ENCODE measurements at regions not wholly inside any gene's neighbourhood (a gene's known extent, or its start where the extent isn't known, plus 50 kb on each side); places are given as distances from the start of the nearest gene placed in this dataset.

DNA sequence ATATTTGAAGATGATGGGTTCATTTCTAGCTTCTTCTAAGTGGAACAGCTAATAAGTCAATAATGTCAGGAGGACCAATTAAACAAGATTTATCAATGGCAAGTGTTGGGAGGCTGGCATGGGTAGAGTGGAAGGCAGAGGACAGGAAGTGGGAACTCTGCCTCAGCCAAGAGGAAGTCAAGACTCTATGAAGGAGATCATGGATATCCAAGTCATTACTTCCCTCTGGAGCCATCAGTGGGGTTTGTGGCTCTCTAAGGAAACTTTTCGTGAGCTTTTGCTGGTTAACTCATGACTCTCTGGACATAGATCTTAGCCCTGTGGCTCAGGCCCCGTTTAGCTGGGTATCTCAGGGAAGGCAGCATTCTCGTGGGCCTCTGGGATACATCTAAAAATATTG lies 410.4 kb upstream of the ID2 start:
- no peak for DNase-seq

DNA sequence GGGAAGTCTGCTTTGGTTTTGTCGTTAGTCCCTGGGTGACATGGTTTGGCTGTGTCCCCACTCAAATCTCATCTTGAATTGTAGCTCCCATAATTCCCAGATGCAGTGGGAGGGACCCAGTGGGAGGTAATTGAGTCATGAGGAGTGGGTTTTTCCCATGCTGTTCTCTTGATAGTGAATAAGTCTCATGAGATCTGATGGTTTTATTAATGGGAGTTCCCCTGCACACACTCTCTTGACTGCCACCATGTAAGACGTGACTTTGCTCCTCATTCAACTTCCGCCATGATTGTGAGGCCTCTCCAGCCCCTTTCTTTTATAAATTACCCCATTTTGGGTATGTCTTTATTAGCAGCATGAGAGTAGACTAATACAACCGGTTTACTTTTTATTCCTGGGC lies 405.8 kb upstream of the ID2 start:
- no peak for DNase-seq

DNA sequence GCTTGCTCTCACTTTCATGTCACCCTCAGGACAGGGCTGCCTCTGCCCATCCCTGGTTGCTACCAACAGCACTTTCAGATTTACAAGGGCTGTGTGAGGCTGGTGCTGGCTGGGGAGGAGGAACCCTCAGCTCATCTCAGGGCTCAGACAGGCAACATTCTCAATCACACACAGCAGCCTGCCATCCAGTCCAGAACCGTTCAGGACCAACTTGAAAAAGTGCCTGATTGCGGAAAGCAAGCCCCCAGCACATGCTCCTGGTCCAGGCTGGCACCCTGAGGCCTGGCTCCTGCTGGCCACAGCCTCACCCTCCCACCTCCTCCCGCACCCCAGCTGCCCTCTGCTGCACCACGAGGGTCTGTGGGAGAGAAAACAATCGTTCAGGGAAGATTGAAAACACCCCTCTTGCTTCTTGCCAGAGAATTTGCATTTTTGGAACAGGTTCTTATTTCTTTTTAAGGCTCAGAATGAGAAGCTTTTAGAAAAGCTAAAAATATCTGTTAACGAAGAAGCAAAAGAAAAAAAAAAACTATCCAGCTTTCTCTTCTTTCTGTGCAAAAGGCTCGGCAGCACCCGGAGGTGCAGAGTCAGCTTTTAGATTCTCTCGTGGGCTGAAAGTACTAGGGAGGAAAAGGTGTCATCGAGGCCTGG lies 403.8 kb upstream of the ID2 start:
- DNase-seq, result no peak

DNA sequence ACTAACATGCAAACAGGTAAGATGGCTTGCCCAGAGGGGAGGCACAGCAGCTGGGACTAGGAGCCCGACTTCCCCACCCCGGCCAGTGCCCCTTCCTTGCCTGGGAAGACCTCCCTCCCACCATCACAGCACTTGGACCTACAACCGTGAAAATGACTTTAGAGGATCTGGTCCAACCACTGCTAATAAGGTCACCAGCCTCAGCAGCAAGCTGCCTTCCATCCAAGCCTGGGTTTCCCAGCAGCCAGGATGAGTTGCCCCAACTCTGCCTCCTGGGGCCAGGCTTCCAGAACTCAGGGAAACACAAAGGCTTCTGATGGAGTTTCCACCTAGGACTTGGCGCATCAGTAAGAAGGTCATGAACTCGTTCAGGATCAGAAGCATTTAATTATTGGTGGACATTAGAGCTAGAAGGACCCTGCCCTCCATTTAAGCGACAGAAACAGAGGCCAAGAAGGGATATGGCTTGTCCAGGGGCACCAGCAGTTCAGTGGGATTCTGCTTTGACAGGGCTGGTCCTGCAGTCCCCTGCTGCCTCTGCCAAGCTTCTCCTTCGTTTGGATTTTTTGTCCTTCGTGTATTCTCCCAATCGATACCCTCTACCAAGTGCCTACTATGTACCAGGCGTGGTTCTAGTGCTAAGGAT lies 403.0 kb upstream of the ID2 start:
- DNase-seq, result no peak

DNA sequence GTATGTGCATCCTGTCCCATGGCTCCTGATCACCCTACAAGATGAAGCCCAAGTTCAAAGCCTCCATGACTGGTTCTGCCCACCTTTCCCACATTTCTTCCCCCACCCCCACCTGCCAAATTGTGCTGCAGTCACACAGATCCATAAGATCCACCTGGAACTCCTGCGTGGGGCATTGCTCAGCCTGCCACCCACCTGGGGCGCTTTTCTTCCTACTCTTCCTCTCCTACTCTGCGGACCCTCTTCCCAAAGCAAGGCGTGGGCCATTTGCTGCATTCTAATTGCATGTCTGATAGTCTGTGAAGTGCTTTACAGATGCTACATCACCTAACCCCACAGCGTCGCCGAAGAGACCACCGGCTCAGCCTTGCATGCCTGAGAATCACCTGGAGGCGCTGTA lies 402.4 kb upstream of the ID2 start:
- no peak for DNase-seq

DNA sequence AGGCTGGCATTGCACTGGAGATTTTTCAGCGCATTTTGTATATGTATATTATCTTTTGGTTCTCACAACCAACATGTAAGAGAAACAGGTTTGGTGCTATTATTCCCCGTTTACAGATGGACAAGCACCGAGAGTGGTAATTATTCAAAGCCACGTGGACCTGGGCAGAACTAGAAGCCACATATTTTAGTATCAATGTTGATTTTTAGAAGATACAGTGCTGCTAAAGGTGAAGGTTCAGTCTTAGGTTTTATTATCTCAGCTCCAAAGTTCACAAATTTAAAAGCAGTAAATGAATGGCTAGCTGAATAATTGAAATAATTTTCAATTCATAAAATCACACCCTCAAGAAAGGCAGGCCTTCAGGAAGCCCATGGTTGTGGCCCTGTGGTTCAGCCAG lies 400.6 kb upstream of the ID2 start:
- DNase-seq, result no peak

DNA sequence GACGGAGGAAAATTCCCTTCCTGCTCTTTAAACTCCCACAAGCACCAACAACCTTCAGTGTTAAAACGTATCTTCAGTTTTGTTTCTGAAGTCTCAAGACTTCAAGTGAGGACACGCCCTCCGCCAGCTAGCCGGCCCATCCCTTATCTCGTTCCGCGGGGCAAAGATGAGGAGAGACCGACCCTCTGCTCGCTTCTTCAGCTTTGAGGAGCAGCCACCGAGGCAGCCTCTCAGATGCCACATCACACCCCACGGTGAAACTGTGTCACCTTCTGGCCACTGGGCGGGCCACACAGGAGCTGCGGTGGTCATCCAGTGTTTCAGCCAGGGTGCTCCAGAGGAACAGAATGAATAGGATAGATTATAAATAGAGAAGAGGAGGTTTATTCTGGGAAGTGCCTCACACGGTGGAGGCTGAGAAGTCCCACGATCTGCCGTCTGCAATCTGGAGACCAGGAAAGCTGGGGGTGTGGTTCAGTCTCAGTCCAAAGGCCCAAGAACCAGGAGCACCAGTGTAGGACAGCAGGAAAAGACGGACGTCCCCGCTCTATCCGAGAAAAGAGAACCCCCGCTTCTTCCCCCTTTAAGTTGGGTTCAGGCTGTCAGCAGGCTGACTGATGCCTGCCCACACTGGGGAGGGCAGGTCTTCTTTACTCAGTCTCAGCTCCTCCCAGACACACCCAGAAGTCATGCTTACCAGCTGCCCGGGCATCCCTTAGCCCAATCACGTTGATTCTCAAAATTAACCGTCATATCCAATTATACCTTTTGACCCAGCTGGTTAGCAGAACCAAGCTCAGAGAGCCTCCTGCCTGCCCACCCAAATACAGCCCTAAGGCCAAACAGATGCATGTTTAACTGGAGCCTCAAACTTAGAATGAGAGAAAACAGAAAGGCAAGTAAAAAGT lies 399.7 kb upstream of the ID2 start:
- no peak for DNase-seq

DNA sequence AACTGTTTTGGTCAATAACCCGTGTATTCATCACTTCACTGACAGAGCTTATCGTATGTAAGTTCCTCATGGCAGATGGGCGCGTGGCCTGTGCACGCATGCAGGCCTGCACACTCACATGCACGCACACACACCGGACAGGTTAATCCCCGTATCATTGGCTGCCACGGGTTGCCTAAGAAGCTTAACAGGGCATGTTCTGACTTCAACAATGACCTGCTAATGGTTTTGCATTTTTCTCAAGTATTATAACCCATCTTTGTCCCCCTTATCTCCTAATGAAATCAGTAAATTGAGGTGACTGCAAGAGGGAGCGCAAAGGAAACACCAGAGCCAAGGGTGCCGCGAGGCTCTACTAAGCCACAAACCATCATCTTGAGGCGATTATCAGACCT lies 399.0 kb upstream of the ID2 start:
- no peak for DNase-seq

DNA sequence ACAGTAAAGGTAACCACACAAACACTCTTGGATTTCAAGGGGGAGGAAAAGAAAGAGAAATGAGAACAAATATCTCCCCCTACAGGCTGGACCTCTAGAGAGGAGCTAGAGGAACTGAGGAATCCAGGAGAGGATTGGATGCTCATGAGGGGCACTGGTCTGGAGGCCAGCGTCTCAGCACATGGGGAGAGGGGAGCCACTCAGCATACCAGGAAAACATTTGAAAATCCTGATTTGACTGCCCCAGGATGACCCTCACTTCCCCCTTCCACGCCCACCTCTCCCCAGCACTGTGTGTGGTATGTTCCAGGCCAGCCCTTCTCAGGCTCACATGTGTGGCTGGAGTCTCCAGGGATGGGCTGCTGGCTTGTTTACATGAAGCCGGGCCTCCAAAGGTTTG lies 396.8 kb upstream of the ID2 start:
- DNase-seq, result no peak

DNA sequence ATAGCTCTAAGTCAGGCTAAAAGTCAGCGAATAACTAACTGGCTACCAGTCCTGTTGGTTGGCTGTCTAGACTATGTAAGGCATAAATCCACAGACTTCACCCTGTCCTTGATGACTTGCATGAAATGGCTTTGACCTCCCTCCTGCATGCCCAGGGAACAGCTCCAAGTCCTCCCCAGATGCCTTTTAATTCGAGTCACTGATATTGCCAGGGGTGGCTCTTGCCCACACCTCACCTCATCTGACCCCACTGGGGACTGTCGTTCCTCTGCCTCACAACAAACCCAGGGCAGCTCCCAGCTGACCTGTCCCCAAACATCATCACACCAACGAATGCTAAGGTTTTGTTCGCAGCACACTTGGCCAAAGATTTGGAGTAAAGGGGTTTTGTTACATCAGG lies 396.0 kb upstream of the ID2 start:
- no peak for DNase-seq

DNA sequence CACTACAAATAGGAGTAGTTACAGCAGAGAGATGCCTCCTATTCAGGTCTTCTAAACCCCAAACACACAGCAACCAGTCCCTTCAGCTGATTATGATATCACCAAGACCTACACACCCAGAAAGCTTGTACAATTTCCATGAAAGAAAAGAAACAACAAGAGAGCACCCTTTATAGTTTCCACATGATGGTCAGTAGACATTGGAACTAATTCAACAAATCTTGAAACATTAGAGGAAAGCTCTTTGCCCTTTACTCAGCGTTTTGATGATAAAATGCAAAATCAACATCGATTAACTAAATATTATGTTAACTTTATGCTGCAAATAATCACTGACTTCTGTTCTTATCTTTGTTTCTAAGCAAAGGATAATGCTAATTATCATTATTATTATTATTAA lies 393.6 kb upstream of the ID2 start:
- no peak for DNase-seq

DNA sequence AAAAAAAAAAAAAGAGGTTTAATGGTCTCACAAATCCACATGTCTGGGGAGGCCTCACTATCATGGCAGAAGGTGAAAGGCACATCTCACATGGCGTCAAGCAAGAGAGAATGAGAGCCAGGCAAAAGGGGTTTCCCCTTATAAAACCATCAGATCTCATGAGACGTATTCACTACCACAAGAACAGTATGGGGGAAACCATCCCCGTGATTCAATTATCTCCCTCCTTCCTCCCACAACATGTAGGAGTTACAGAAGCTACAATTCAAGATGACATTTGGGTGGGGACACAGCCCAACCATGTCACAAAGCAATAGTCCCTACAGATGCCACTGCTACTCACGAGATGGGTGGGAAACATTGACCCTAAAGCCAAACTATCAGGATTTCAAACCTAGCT lies 392.7 kb upstream of the ID2 start:
- no peak for DNase-seq

DNA sequence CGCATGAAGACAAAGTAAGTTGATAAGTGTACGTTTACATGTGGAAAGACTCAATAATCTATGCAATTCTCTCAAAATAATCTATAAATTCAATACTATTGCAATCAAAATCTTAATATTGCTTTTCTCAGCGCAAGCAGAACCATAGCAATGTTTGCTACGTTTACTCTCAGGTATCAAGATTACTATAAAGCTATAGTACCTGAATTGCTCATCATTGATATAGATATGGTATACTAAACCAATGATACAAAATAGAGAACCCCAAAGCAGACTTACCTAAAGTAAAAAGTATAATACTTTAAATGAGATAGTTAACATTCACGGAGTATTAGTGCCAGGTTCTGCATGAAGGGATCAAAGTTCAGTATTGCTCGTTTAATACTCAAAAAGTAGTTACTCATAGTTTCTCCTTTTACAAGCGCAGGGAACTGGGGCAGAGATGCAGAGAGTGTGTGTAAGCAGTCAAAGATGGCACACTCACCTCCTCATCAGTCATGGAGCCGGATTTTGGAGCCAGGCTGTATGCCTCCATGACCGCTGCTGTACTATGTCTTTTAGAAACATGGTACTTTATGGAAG lies 391.0 kb upstream of the ID2 start:
- DNase-seq, result no peak

DNA sequence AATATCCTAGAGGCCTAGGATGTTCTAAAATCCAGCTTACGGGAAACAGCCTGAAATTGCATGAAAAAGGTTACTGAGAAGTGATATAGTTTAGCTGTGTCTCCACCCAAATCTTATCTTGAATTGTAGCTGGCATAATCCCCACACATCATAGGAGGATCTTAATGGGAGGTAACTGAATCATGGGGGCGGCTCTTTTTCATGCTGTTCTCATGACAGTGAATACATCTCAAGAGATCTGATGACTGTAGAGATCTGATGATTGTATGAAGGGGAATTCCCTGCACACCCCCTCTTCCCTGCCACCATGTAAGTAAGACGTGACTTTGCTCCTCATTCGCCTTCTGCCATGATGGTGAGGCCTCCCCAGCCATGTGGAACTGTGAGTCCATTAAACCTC lies 385.6 kb upstream of the ID2 start:
- DNase-seq, result no peak

DNA sequence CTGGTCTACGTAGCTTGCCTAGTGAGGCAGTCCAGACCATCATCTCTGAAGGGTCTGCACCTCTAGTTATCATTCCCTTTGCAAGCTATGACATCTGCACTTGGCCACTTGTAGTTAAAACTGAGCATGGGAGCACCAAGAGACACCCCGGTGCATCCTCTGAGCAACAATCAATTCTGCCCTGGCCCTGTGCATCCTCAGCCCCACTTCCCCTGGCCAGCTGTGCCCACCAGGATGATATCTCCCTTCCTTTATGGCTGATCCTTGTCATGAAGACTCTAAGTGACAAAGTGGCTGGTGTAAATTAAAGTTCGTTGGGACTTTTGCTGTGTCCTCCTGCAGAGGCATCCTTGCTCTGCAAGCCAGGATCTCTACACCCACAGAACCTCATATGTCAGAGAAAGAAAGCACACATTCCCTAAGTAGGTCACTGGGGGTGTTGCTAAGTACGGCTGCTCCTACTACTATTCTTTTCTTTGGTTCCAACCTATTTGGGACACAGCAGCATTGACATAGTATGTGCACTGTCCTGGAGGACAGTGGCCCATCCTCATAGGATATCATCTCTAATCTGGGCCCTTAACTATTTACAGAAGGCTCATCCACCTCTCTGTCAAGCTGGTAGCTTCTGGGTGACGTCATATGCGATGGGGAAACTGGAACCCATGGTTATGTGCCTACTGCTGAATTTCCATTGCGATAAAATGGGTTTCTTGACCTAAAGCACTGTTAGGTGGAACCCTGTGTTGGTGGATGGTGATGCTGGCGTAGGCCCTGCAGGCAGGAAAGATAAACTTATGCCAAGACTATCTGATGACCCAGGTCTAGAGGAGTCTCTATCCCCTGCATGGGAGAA lies 384.3 kb upstream of the ID2 start:
- no peak for DNase-seq

DNA sequence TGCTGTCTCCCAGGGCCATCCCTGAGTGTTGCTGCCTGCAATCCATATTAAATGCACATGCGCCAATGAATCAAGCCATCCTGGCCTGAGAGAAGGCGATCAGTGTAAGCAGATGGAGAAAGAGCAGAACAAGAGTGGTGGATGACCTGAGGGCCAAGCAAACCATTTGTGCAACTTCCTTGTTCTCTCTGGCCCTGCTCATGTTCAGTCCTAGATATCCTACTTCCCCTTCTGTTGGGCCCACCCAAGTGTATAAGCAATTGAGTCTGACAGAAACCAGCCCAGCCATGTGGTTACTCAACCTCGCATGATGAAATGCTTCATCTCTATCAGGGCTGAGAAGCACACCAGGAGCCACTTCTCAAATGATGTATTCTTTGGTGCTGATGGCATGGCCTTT lies 383.1 kb upstream of the ID2 start:
- no peak for DNase-seq

DNA sequence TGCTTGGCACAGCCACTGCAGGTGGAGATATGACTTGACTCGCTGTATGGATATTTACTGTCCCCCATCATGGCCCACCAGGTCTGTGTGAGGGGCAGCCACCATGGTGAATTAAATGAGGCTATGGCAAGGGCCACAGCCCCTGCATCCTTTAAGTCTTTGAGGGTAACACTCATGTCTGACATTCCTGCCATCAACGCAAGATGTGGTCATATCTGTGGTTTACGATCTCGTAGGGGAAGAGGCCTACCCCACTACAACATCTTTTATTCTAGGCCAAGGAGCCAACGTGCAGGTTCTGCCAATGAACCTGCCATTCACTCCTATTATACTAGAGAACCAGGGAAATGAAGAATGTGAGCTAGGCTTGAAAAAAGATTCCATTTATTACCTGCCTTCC lies 381.6 kb upstream of the ID2 start:
- DNase-seq, result no peak

DNA sequence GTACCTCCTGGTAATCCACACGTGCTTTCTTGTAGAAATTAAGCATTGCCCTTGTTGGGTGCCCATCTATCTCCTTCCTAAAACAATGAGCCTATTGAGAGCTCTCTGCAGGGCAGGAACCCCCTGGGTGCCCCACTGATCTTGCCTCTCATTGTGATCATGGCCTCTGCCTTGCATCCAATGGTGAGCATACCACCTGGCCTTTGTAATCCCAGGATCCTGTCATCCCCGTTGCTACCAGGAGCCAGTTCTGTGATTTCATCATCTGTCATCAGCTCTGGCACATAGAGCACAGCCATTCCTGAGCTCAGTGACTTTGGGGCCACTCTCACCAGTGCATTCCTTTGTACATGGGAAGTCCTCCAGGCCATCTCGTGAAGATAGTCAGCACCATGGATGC lies 381.0 kb upstream of the ID2 start:
- no peak for DNase-seq

DNA sequence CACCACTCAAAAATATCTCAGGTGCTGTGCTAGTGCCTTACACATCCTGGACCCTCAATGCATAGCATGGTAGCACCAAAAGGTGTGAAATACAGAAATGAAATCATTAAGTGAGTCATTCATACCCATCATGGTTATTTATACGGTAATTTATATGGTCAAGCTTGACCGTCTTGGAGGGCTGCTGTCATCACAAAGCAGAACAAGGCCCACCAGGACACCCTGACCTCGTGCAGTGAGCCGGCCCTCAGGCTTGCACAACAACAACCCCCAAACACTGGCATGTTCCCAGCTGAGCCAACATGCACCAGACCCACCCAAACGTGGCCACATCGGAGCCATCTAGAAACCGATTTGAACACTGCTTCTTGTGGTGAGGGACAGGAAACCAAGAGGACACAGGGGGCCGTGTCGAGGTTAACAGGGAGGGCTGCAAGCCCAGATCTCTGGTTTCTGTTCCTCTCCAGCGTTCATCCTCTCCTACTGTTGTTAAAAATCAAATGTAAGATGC lies 378.5 kb upstream of the ID2 start:
- DNase-seq, result no peak

DNA sequence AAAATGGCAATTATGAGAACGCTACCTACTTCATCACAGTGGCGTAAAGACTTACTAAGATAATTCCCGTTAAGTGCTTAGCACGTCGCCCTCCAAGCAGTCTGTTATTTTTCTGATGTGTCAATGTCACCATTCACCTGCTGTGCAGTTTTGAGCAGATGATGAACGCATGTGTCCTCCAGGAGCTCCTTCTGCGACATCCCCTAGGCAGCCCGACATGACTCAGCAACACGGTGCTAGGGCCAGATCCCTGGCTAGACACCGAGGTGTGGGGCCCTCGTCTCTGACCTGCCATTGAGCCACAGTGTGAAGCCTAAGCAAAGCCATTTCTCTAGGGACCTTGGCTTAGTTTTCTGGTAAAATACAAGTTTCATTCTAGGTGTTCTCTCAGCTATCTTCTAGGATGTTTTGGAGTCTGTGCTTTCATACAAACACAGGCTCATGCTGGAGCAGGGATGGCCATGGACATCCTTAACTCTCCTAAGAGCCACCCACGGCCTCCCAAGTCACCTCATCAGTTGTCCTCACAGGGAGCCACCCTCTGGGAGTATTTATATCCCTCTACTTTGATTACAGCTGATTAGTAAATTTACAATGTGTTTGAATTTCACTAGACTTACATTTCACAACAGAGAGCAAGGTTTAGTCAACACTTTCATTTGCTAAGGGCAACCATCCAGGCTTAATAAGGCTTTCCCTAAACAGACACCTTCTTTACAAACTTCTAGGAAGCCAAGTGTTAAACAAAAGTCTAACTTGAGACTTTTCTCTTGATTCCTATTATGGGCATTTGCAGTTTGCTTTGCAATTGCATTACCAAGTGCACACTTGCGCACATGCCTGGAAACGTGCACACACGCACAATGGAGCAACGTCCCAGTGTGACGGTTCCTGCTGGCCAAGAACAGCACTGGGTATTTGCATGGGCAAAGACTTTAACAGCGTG lies 376.8 kb upstream of the ID2 start:
- DNase-seq, result no peak
